C4-2B (cell line): ENCODE measurements at regions not wholly inside any gene's neighbourhood (a gene's known extent, or its start where the extent isn't known, plus 50 kb on each side); places are given as distances from the start of the nearest gene placed in this dataset.

ENCODE experiments used
- CTCF ChIP-seq: fragments of 450-650 bp; conservative IDR thresholded peaks from 2 replicates; pipeline ENCODE4 v1.5.1; 2017; ENCODE audit warnings: mild to moderate bottlenecking
- ZFX ChIP-seq: fragments of 450-650 bp; IDR thresholded peaks from 2 replicates; pipeline ENCODE4 v1.6.1; 2017

- no peak for TF ChIP-seq CTCF
- no peak for TF ChIP-seq ZFX
Observed at GRCh38 chr6:149218471-149218870, 99.0 kb upstream of the TAB2 start.
